SK-N-SH treated with all-trans-retinoic acid at 6 μM for 48 hours (cell line): ENCODE measurements at regions not wholly inside any gene's neighbourhood (a gene's known extent, or its start where the extent isn't known, plus 50 kb on each side); places are given as distances from the start of the nearest gene placed in this dataset.

Source experiments
- ATAC-seq: fragments of 200-7000 bp; cut with Tn5 transposase; 3 replicates; pipeline ENCODE4 v1.9.1; 2020; ENCODE audit warnings: mild to moderate bottlenecking, moderate library complexity
- ARNTL ChIP-seq: fragments of 450-650 bp; formaldehyde crosslinking; IDR thresholded peaks from 2 replicates; pipeline ENCODE4 v1.5.0; 2020; ENCODE audit warnings: low read depth, mild to moderate bottlenecking, moderate library complexity, borderline replicate concordance
- BACH2 ChIP-seq: fragments of 250-450 bp; sonication (Bioruptor Pico); IDR thresholded peaks from 2 replicates; pipeline ENCODE4 v1.9.0; 2021; ENCODE audit warnings: mild to moderate bottlenecking, borderline replicate concordance
- CSDC2 ChIP-seq: fragments of 250-450 bp; sonication (Bioruptor Pico); IDR thresholded peaks from 2 replicates; pipeline ENCODE4 v1.5.0; 2020; ENCODE audit warnings: mild to moderate bottlenecking, moderate library complexity
- CSRNP3 ChIP-seq: fragments of 250-450 bp; sonication (Bioruptor Pico); IDR thresholded peaks from 2 replicates; pipeline ENCODE4 v1.5.1; 2021; ENCODE audit warnings: mild to moderate bottlenecking, moderate library complexity
- ESRRG ChIP-seq: fragments of 250-450 bp; sonication (Bioruptor Pico); IDR thresholded peaks from 2 replicates; pipeline ENCODE4 v1.6.1; 2021; ENCODE audit warnings: mild to moderate bottlenecking
- GLIS3 ChIP-seq: fragments of 250-450 bp; sonication (Bioruptor Pico); IDR thresholded peaks from 2 replicates; pipeline ENCODE4 v1.5.0; 2020; ENCODE audit warnings: mild to moderate bottlenecking, moderate library complexity
- ISL1 ChIP-seq: fragments of 250-450 bp; sonication (Bioruptor Pico); IDR thresholded peaks from 2 replicates; pipeline ENCODE4 v2.1.2; 2022; ENCODE audit warnings: mild to moderate bottlenecking, moderate library complexity
- OSR1 ChIP-seq: fragments of 250-450 bp; sonication (Bioruptor Pico); IDR thresholded peaks from 2 replicates; pipeline ENCODE4 v1.8.0; 2022; ENCODE audit warnings: moderate library complexity, mild to moderate bottlenecking, inconsistent platforms
- PPARA ChIP-seq: fragments of 250-450 bp; sonication (Bioruptor Pico); IDR thresholded peaks from 2 replicates; pipeline ENCODE4 v1.5.0; 2020; ENCODE audit warnings: mild to moderate bottlenecking, borderline replicate concordance
- RARB ChIP-seq: fragments of 250-450 bp; sonication (Bioruptor Pico); IDR thresholded peaks from 2 replicates; pipeline ENCODE4 v1.8.0; 2021; ENCODE audit warnings: mild to moderate bottlenecking, moderate library complexity
- SNAI2 ChIP-seq: fragments of 250-450 bp; sonication (Bioruptor Pico); IDR thresholded peaks from 2 replicates; pipeline ENCODE4 v1.5.0; 2020; ENCODE audit warnings: mild to moderate bottlenecking, moderate library complexity
- TCF4 ChIP-seq: fragments of 250-450 bp; sonication (Bioruptor Pico); IDR thresholded peaks from 2 replicates; pipeline ENCODE4 v1.8.0; 2021; ENCODE audit warnings: mild to moderate bottlenecking, moderate library complexity, borderline replicate concordance
- TOX ChIP-seq: fragments of 250-450 bp; sonication (Bioruptor Pico); IDR thresholded peaks from 2 replicates; pipeline ENCODE4 v1.8.0; 2021; ENCODE audit warnings: mild to moderate bottlenecking, moderate library complexity, borderline replicate concordance
- ZFP3 ChIP-seq: fragments of 250-450 bp; sonication (Bioruptor Pico); IDR thresholded peaks from 2 replicates; pipeline ENCODE4 v1.5.0; 2020; ENCODE audit warnings: mild to moderate bottlenecking, moderate library complexity
- ZFP30 ChIP-seq: fragments of 450-650 bp; formaldehyde crosslinking; IDR thresholded peaks from 2 replicates; pipeline ENCODE4 v1.5.0; 2022; ENCODE audit warnings: mild to moderate bottlenecking, moderate library complexity
- ZNF565 ChIP-seq: fragments of 450-650 bp; formaldehyde crosslinking; conservative IDR thresholded peaks from 2 replicates; pipeline ENCODE4 v1.5.0; 2020; ENCODE audit warnings: low read depth, mild to moderate bottlenecking, moderate library complexity
- ZNF70 ChIP-seq: fragments of 450-650 bp; formaldehyde crosslinking; IDR thresholded peaks from 2 replicates; pipeline ENCODE4 v1.5.0; 2020; ENCODE audit warnings: mild to moderate bottlenecking, moderate library complexity
- ZNF8 ChIP-seq: fragments of 450-650 bp; formaldehyde crosslinking; IDR thresholded peaks from 2 replicates; pipeline ENCODE4 v1.5.0; 2020; ENCODE audit warnings: mild to moderate bottlenecking, moderate library complexity
- TF ChIP-seq, protein P1 (sequence below): fragments of 250-450 bp; sonication (Bioruptor Pico); IDR thresholded peaks from 2 replicates; pipeline ENCODE4 v1.8.0; 2020; ENCODE audit warnings: mild to moderate bottlenecking, moderate library complexity, borderline replicate concordance
- TF ChIP-seq, protein P2 (sequence below): fragments of 250-450 bp; sonication (Bioruptor Pico); IDR thresholded peaks from 2 replicates; pipeline ENCODE4 v1.8.0; 2021; ENCODE audit warnings: low read depth, mild to moderate bottlenecking, moderate library complexity, borderline replicate concordance
- TF ChIP-seq, protein P3 (sequence below): fragments of 250-450 bp; sonication (Bioruptor Pico); IDR thresholded peaks from 2 replicates; pipeline ENCODE4 v1.5.1; 2020; ENCODE audit warnings: low read depth, mild to moderate bottlenecking, moderate library complexity

DNA sequence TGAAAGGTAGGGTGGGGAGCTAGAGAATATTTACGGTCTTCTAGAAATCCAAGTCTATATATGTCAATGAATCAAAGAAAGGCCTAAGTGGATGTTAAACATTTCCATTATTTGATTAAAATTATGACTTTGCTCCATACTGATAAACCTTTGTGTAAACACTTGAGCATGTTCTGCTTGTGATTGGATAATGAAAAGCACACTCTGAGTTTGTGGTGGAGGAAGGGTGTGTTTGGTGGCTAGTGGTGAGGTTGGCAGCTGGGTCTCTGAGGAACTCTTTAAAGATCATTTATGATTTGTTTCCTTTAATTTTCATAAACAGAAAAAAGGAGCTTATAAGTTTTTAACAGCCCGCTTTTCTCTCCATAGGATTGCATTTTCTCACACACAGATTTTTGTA, 84.7 kb downstream of the RFPL4B start:
- TF ChIP-seq PPARA (CRISPR knock-in tag) (no peak), ZNF565 (CRISPR knock-in tag) (no peak), ISL1 (CRISPR knock-in tag) (no peak), OSR1 (CRISPR knock-in tag) (no peak), ESRRG (no peak), RARB (CRISPR knock-in tag) (no peak), BACH2 (CRISPR knock-in tag) (no peak), GLIS3 (CRISPR knock-in tag) (no peak), TOX (no peak), CSRNP3 (CRISPR knock-in tag) (no peak), ARNTL (no peak)
- TF ChIP-seq, protein P1, sequence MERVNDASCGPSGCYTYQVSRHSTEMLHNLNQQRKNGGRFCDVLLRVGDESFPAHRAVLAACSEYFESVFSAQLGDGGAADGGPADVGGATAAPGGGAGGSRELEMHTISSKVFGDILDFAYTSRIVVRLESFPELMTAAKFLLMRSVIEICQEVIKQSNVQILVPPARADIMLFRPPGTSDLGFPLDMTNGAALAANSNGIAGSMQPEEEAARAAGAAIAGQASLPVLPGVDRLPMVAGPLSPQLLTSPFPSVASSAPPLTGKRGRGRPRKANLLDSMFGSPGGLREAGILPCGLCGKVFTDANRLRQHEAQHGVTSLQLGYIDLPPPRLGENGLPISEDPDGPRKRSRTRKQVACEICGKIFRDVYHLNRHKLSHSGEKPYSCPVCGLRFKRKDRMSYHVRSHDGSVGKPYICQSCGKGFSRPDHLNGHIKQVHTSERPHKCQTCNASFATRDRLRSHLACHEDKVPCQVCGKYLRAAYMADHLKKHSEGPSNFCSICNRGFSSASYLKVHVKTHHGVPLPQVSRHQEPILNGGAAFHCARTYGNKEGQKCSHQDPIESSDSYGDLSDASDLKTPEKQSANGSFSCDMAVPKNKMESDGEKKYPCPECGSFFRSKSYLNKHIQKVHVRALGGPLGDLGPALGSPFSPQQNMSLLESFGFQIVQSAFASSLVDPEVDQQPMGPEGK, result no peak
- ATAC-seq, result no peak

DNA sequence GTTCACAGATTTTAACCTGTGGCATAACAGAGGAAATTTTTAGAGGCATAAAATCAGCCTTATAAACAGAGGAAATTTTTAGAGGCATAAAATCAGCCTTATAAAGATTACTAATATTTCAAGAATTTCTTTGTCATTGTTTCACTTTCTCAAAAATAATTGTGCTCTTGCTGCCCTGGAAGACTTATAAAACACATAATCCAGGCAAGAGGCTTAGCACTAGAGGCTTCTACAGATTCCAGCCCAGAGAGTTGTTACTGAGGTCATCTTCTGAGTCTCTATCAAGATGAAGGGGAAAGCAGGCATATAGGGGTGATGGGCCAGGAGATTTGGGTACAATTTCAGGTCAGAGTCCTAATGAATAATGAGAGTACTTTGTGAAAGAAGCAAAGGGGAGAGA, 85.7 kb downstream of the RFPL4B start:
- no peak for TF ChIP-seq RARB (CRISPR knock-in tag)

DNA sequence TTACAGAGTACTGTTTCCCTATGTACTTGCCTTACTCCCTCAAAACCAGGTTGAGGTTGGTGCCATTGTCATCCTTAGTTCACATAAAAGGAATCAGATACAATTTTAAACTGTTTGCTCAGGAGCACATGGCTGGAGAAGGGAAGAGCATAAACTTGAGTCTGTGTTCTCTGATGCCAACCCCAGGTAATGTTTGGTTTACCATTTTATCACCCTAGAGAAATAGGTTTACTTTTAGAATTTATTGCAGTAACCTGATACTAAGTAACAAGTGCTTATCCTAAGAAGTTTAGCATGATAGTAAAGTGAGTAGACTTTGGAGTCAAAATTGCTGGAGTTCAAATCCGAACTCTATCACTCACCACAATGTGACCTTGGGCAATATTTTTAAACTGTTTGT, 86.3 kb downstream of the RFPL4B start:
- ATAC-seq, result no peak
- no peak for TF ChIP-seq BACH2 (CRISPR knock-in tag)
- TF ChIP-seq, all 23 proteins: peak for 0

More for the DNA sequence above, 85.7 kb downstream of the RFPL4B start:
- ATAC-seq, result no peak

DNA sequence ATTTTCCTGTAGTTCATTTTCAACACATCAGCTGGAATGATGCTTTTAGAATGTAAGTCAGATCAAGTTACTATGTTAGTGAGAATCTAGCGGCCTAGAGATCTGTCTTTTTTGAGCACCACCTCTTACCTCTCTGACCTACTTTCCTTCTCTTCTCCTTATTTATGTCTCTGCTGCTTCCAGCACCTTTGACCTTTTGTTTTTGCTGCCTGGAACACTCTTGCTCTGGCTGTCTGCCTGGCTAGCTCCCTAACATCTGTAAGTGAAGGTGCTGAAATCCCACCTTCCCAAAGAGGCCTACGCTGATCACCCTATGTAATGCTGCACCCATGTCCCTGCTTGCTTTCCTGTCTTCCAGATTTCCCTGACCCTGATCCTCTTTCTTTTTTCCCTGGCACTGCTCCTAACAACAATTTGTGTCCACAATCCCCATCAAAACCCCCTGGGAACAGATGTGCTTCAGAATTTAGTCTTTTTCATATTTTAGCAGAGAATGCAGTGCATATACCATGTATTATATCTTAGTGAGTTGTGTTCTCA, 87.8 kb downstream of the RFPL4B start:
- ATAC-seq, result no peak
- TF ChIP-seq CSDC2, result no peak
- TF ChIP-seq RARB (CRISPR knock-in tag), result no peak
- no peak for TF ChIP-seq ZFP30 (CRISPR knock-in tag)
- TF ChIP-seq BACH2 (CRISPR knock-in tag), result no peak
- no peak for TF ChIP-seq ZFP3 (CRISPR knock-in tag)
- TF ChIP-seq, protein P2, sequence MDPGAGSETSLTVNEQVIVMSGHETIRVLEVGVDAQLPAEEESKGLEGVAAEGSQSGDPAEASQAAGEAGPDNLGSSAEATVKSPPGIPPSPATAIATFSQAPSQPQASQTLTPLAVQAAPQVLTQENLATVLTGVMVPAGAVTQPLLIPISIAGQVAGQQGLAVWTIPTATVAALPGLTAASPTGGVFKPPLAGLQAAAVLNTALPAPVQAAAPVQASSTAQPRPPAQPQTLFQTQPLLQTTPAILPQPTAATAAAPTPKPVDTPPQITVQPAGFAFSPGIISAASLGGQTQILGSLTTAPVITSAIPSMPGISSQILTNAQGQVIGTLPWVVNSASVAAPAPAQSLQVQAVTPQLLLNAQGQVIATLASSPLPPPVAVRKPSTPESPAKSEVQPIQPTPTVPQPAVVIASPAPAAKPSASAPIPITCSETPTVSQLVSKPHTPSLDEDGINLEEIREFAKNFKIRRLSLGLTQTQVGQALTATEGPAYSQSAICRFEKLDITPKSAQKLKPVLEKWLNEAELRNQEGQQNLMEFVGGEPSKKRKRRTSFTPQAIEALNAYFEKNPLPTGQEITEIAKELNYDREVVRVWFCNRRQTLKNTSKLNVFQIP (CRISPR knock-in tag), result no peak
- TF ChIP-seq, protein P3, sequence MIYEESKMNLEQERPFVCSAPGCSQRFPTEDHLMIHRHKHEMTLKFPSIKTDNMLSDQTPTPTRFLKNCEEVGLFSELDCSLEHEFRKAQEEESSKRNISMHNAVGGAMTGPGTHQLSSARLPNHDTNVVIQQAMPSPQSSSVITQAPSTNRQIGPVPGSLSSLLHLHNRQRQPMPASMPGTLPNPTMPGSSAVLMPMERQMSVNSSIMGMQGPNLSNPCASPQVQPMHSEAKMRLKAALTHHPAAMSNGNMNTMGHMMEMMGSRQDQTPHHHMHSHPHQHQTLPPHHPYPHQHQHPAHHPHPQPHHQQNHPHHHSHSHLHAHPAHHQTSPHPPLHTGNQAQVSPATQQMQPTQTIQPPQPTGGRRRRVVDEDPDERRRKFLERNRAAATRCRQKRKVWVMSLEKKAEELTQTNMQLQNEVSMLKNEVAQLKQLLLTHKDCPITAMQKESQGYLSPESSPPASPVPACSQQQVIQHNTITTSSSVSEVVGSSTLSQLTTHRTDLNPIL (CRISPR knock-in tag), result no peak
- TF ChIP-seq, protein P1, result no peak
- no peak for TF ChIP-seq ZNF565 (CRISPR knock-in tag)
- TF ChIP-seq SNAI2 (CRISPR knock-in tag), result no peak
- TF ChIP-seq TOX, result no peak
- no peak for TF ChIP-seq ZNF8 (CRISPR knock-in tag)

- no peak for ATAC-seq
These were observed 89.9 kb downstream of the RFPL4B start for GRCh38 chr6:112437058-112437457.

More at GRCh38 chr6:112437058-112437457, 89.9 kb downstream of the RFPL4B start:
- no peak for TF ChIP-seq ZNF70 (CRISPR knock-in tag)
- TF ChIP-seq TCF4 (CRISPR knock-in tag), result no peak
- TF ChIP-seq ISL1 (CRISPR knock-in tag), result no peak
- TF ChIP-seq ARNTL, result no peak
- TF ChIP-seq SNAI2 (CRISPR knock-in tag), result no peak
- no peak for TF ChIP-seq RARB (CRISPR knock-in tag)
- TF ChIP-seq, protein P3 (CRISPR knock-in tag), result no peak
- TF ChIP-seq PPARA (CRISPR knock-in tag), result no peak
- no peak for TF ChIP-seq ESRRG
- TF ChIP-seq ZNF8 (CRISPR knock-in tag), result no peak
- TF ChIP-seq BACH2 (CRISPR knock-in tag), result no peak
- TF ChIP-seq CSDC2, result no peak
- no peak for TF ChIP-seq GLIS3 (CRISPR knock-in tag)
- no peak for TF ChIP-seq ZNF565 (CRISPR knock-in tag)
- TF ChIP-seq ZFP3 (CRISPR knock-in tag), result no peak
